Loucy (cell line): ENCODE measurements at regions not wholly inside any gene's neighbourhood (a gene's known extent, or its start where the extent isn't known, plus 50 kb on each side); places are given as distances from the start of the nearest gene placed in this dataset.

Experiments used
- H2AFZ ChIP-seq: fragments of 200-600 bp; sonication (generic); 2 replicates; pipeline ENCODE4 v1.6.0; 2016; ENCODE audit warnings: antibody characterized with exemption, mild to moderate bottlenecking, low read length, moderate library complexity
- H3F3A ChIP-seq: fragments of 200-600 bp; 2 replicates; pipeline ENCODE4 v1.6.0; 2016; ENCODE audit warnings: antibody characterized with exemption, low read depth, mild to moderate bottlenecking
- H3K27me3 ChIP-seq: fragments of 200-600 bp; sonication (generic); 2 replicates; pipeline ENCODE4 v1.6.1; 2014; ENCODE audit warnings: low read length, mild to moderate bottlenecking; ENCODE audit not compliant: insufficient read depth, poor library complexity, severe bottlenecking
- H3K36me3 ChIP-seq: fragments of 200-600 bp; sonication (generic); 2 replicates; pipeline ENCODE4 v1.6.1; 2016; ENCODE audit warnings: low read length; ENCODE audit not compliant: insufficient read depth
- H3K4me1 ChIP-seq: fragments of 200-600 bp; sonication (generic); 2 replicates; pipeline ENCODE4 v1.5.1; 2014; ENCODE audit warnings: low read length, mild to moderate bottlenecking; ENCODE audit not compliant: insufficient read depth, poor library complexity, severe bottlenecking
- H3K4me2 ChIP-seq: fragments of 200-600 bp; sonication (generic); 2 replicates; pipeline ENCODE4 v1.6.0; 2014; ENCODE audit warnings: antibody characterized with exemption, low read length, low read depth, mild to moderate bottlenecking; ENCODE audit not compliant: poor library complexity, severe bottlenecking
- H3K4me3 ChIP-seq: fragments of 200-600 bp; sonication (generic); 2 replicates; pipeline ENCODE4 v1.5.1; 2014; ENCODE audit warnings: low read length, mild to moderate bottlenecking, mixed read lengths; ENCODE audit not compliant: poor library complexity, severe bottlenecking
- H3K79me2 ChIP-seq: fragments of 200-600 bp; sonication (generic); 2 replicates; pipeline ENCODE4 v1.6.1; 2014; ENCODE audit warnings: low read length; ENCODE audit not compliant: insufficient read depth
- H3K9ac ChIP-seq: fragments of 200-600 bp; sonication (generic); 2 replicates; pipeline ENCODE4 v1.6.0; 2014; ENCODE audit warnings: mild to moderate bottlenecking, low read depth, low read length, moderate library complexity; ENCODE audit not compliant: poor library complexity, severe bottlenecking
- H3K9me2 ChIP-seq: fragments of 200-600 bp; sonication (generic); replicated peaks from 2 replicates; pipeline ENCODE4 v1.6.1; 2016; ENCODE audit warnings: low read depth, low read length, mixed read lengths
- H3K9me3 ChIP-seq: fragments of 200-600 bp; sonication (generic); 2 replicates; pipeline ENCODE4 v1.6.1; 2014; ENCODE audit warnings: mild to moderate bottlenecking, antibody characterized with exemption, low read length, low read depth; ENCODE audit not compliant: insufficient read depth
- H4K20me1 ChIP-seq: fragments of 200-600 bp; sonication (generic); 2 replicates; pipeline ENCODE4 v1.6.0; 2014; ENCODE audit warnings: antibody characterized with exemption, low read length, mild to moderate bottlenecking; ENCODE audit not compliant: insufficient read depth, poor library complexity, severe bottlenecking
- EZH2phosphoT487 ChIP-seq: fragments of 200-600 bp; IDR thresholded peaks from 2 replicates; pipeline ENCODE4 v1.6.1; 2018; ENCODE audit warnings: antibody characterized with exemption, mild to moderate bottlenecking, moderate library complexity, borderline replicate concordance
- TF ChIP-seq, protein P1 (sequence below): fragments of 200-600 bp; sonication (generic); conservative IDR thresholded peaks from 2 replicates; pipeline ENCODE4 v1.5.1; 2014; ENCODE audit warnings: mild to moderate bottlenecking, antibody characterized with exemption, low read length

DNA sequence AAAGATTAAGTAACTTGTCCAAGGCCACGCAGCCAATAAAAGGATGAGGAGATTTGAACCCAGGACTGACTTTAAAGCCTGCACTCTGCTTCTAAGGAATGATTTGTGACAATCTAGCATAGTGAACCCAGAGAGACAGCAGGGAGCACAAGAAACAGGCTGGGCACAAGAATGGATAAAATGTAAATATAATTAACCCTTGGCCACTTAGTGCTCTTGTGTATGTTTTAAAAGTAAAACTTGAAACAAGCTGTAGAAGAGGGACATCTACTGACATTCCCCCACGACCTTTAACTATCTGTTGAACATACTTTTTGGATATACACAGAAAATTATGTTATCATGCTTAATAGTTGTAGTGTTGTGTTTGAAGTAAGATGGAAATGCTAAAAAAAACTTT lies 141.9 kb upstream of the PMFBP1 start:
- no peaks in the 10 kb centered on the region for H3K9me2 ChIP-seq
- H3K36me3 ChIP-seq = no peaks in the 10 kb centered on the region
- no peak overlapping the region for H3K4me3 ChIP-seq
- H3K4me2 ChIP-seq = no peak overlapping the region
- no peaks in the 10 kb centered on the region for H3K79me2 ChIP-seq
- H3K4me1 ChIP-seq = peaks cover 12% of the 10 kb centered on the region
- no peaks in the 10 kb centered on the region for H3K27me3 ChIP-seq
- no peaks in the 10 kb centered on the region for H4K20me1 ChIP-seq
- H3F3A ChIP-seq = no peaks in the 10 kb centered on the region
- H3K9ac ChIP-seq = no peak overlapping the region
- H2AFZ ChIP-seq = no peak overlapping the region
- no peaks in the 10 kb centered on the region for H3K9me3 ChIP-seq
- TF ChIP-seq EZH2phosphoT487 = no peak
- TF ChIP-seq, protein P1, sequence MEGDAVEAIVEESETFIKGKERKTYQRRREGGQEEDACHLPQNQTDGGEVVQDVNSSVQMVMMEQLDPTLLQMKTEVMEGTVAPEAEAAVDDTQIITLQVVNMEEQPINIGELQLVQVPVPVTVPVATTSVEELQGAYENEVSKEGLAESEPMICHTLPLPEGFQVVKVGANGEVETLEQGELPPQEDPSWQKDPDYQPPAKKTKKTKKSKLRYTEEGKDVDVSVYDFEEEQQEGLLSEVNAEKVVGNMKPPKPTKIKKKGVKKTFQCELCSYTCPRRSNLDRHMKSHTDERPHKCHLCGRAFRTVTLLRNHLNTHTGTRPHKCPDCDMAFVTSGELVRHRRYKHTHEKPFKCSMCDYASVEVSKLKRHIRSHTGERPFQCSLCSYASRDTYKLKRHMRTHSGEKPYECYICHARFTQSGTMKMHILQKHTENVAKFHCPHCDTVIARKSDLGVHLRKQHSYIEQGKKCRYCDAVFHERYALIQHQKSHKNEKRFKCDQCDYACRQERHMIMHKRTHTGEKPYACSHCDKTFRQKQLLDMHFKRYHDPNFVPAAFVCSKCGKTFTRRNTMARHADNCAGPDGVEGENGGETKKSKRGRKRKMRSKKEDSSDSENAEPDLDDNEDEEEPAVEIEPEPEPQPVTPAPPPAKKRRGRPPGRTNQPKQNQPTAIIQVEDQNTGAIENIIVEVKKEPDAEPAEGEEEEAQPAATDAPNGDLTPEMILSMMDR = no peak

DNA sequence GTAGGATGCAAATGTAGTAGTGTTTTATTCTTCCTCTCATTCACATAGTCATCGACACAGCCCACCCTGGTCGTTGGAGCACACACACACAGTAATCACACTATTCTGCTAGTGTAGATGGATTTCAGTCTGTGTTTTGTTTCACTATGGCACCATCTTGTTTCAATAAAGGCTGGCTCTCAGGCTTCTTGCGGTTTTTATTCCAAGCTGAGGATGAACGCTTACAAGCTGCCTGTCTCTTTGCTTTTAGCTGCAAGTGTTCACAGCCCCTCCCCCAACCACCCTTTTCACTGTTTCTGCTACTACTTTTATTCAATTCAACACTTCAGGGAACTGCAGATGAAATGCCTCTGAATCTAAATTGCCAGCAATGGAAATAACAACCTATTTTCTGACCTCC lies 140.9 kb upstream of the PMFBP1 start:
- Histone ChIP-seq H3K4me3 (no peak overlapping the region), H3K9ac (no peak overlapping the region), H3K79me2 (no peaks in the 10 kb centered on the region), H3K36me3 (no peaks in the 10 kb centered on the region), H2AFZ (no peak overlapping the region), H4K20me1 (no peaks in the 10 kb centered on the region), H3K4me2 (no peak overlapping the region), H3K9me3 (no peaks in the 10 kb centered on the region), H3K4me1 (peaks cover 12% of the 10 kb centered on the region), H3K9me2 (no peaks in the 10 kb centered on the region), H3K27me3 (no peaks in the 10 kb centered on the region), H3F3A (no peaks in the 10 kb centered on the region)
- TF ChIP-seq, protein P1 = no peak
- TF ChIP-seq EZH2phosphoT487 = no peak

DNA sequence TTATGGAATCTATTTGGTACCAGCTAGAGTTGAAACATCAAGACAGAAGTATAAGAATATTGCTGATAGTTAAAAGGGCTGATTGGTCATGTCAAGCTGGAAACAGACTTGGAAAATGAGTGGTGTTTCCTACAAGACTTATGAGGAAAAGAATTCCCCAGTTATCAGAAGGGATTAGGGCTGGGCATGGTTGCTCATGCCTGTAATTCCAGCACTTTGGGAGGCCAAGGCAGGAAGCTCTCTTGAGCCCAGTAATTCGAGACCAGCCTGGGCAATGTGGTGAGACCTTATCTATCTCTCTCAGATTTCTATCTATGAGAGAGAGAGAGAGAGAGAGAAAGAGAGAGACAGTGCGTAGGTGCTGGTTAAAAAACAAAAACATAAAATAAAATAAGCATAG lies 139.5 kb upstream of the PMFBP1 start:
- Histone ChIP-seq H3K79me2 (no peaks in the 10 kb centered on the region), H3K36me3 (no peaks in the 10 kb centered on the region), H3K9ac (no peak overlapping the region), H3F3A (no peaks in the 10 kb centered on the region), H3K4me1 (peaks cover 2% of the 10 kb centered on the region), H4K20me1 (no peaks in the 10 kb centered on the region), H2AFZ (no peak overlapping the region), H3K27me3 (no peaks in the 10 kb centered on the region), H3K9me2 (no peaks in the 10 kb centered on the region), H3K4me3 (no peak overlapping the region), H3K9me3 (no peaks in the 10 kb centered on the region), H3K4me2 (no peak overlapping the region)
- TF ChIP-seq, protein P1 = no peak
- TF ChIP-seq EZH2phosphoT487 = no peak
